Activated CD8-positive, alpha-beta T cell treated with anti-CD3 and anti-CD28 coated beads for 36 hours (primary cell): ENCODE measurements at regions not wholly inside any gene's neighbourhood (a gene's known extent, or its start where the extent isn't known, plus 50 kb on each side); places are given as distances from the start of the nearest gene placed in this dataset.
A peak's percentile ranks its signal among the peaks of the same experiment; 100 is the strongest.

Source experiments
- ATAC-seq: fragments of 200-7000 bp; cut with Tn5 transposase; one replicate; pipeline ENCODE4 v1.10.0; 2021; ENCODE audit warnings: mild to moderate bottlenecking, moderate library complexity
- CTCF ChIA-PET: fragments of 350-600 bp; sonication (Branson Sonifier 250); formaldehyde crosslinking; loops from one replicate; lab custom pipeline; 2021; ENCODE audit warnings: antibody characterized with exemption; lab: Charles Lee
- POLR2A ChIA-PET: fragments of 350-600 bp; sonication (Branson Sonifier 250); formaldehyde crosslinking; loops from one replicate; lab custom pipeline; 2021; ENCODE audit warnings: antibody characterized with exemption; lab: Charles Lee
- DNase-seq: peaks from one replicate; pipeline ENCODE4 v3.0.0-alpha.2; 2020
- H3K27ac Mint-ChIP-seq: one replicate; pipeline ENCODE4 v1.8.0; 2021; ENCODE audit warnings: mild to moderate bottlenecking, mixed read lengths
- H3K27me3 Mint-ChIP-seq: one replicate; pipeline ENCODE4 v1.8.0; 2021; ENCODE audit warnings: mixed read lengths
- H3K36me3 Mint-ChIP-seq: one replicate; pipeline ENCODE4 v1.8.0; 2021; ENCODE audit warnings: low read depth, mixed read lengths
- H3K4me1 Mint-ChIP-seq: one replicate; pipeline ENCODE4 v1.8.0; 2021; ENCODE audit warnings: low read depth, mixed read lengths
- H3K4me3 Mint-ChIP-seq: one replicate; pipeline ENCODE4 v1.8.0; 2021; ENCODE audit warnings: mild to moderate bottlenecking, moderate library complexity, mixed read lengths
- H3K9me3 Mint-ChIP-seq: one replicate; pipeline ENCODE4 v1.8.0; 2021; ENCODE audit warnings: mixed read lengths
- CTCF ChIP-seq: fragments of 200-600 bp; IDR thresholded peaks from one replicate; pipeline ENCODE4 v1.8.0; 2022; ENCODE audit warnings: antibody characterized with exemption, mild to moderate bottlenecking
- intact Hi-C: fragments of 100-400 bp; cut with micrococcal nuclease; formaldehyde crosslinking; loops from one replicate; pipeline ENCODE4 v1.10.0; 2022

DNA sequence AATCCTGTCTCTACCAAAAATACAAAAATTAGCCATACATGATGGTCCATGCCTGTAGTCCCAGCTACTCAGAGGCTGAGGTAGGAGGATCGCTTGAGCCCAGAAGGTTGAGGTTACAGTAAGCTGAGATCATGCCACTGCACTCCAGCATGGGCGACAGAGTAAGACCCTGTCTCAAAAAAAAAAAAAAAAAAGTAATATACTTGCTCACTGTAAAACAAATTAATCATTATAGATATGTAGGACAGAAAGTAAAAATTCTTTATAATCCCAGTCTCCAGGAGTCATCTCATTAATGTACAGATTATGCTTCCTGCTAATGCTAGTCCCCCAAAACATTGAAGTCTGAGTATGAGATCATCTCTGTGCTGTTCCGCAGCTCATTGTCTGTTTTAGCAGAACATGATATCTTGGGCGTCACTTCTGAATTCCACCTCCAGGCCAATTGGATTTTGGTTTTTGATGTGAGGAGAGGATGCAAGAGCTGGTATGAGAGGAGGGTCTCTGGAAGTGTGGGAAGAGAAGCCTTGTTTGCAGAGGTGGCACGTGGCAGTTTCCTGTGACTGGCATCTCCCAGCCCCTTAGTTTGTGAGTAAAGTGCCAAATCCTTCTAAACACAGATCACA, 75.4 kb upstream of the NPAS1 start:
- DNase-seq (no peak), ATAC-seq (no peak)
- no peaks in the 10 kb centered on the region for H3K27me3 Mint-ChIP-seq
- intact Hi-C loops: no loop called here
- H3K27ac Mint-ChIP-seq: no peak overlapping the region
- TF ChIP-seq CTCF: no peak
- CTCF ChIA-PET: interaction anchor here (0.6 to 2.2 kb wide), 4 partner anchors 10 to 177 kb away, joined by 3 to 11 read pairs (median 4); partner anchors contain the start of gene ZC3H4
- H3K36me3 Mint-ChIP-seq: peaks cover 5% of the 10 kb centered on the region
- no peak overlapping the region for H3K4me3 Mint-ChIP-seq
- H3K4me1 Mint-ChIP-seq: peaks cover 13% of the 10 kb centered on the region
- H3K9me3 Mint-ChIP-seq: no peaks in the 10 kb centered on the region
- POLR2A ChIA-PET: interaction anchor here (1.3 kb wide), 1 partner anchor 11 kb away, joined by 3 read pairs; no protein-coding TSS in a partner anchor

DNA sequence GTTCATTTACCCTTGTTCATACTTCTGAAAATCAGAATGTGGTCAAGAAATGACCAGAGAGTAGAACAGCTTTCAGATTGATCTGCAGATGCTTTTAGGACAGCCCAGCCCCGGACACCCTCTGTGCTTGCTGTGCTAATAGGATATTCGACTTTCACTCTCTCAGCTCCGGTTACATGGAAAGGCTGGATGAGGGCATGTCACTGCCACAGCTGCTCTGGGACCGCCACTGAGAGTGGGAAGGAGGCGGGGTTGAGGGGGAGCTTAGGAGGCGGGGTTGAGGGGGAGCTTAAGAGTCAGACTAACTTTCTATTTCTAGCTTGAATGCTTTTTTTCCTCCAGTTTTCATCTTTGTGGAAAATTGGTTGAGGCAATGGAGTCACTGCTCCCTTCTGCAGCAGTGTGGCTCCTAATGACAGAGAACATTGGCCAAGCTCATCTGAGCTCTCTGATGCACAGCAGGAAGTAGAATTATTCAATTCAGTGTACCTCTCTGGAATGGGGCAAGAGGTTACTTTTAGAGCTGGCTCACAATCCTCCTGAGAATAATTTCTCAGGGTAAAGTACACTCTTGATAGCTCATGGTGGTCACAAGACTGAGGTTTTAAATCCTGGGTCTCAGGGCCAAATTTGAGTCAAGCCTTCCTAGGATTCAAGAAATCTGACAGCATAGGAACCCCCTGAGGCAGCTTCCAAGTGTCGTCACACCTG, 74.6 kb upstream of the NPAS1 start:
- TF ChIP-seq CTCF: no peak
- CTCF ChIA-PET: interaction anchor here (0.6 to 2.2 kb wide), 6 partner anchors 9 to 178 kb away, joined by 3 to 11 read pairs (median 4); partner anchors contain the start of gene ZC3H4
- peaks cover 5% of the 10 kb centered on the region for H3K36me3 Mint-ChIP-seq
- H3K4me1 Mint-ChIP-seq: peaks cover 15% of the 10 kb centered on the region
- ATAC-seq (no peak), DNase-seq (no peak)
- POLR2A ChIA-PET: interaction anchor here (1.3 kb wide), 1 partner anchor 10 kb away, joined by 3 read pairs; no protein-coding TSS in a partner anchor
- intact Hi-C loops: no loop called here
- no peak overlapping the region for H3K27ac Mint-ChIP-seq
- no peaks in the 10 kb centered on the region for H3K9me3 Mint-ChIP-seq
- H3K27me3 Mint-ChIP-seq: no peaks in the 10 kb centered on the region
- no peak overlapping the region for H3K4me3 Mint-ChIP-seq

GRCh38 chr19:46945694-46946489, 73.7 kb upstream of the NPAS1 start:
- Mint-ChIP-seq H3K27me3 (no peaks in the 10 kb centered on the region), H3K4me1 (peaks cover 23% of the 10 kb centered on the region)

GRCh38 chr19:46946611-46947238, 72.9 kb upstream of the NPAS1 start:
- no peak for ATAC-seq
- CTCF ChIA-PET: interaction anchor here (1.6 kb wide), 1 partner anchor 27 kb away, joined by 3 read pairs; no protein-coding TSS in a partner anchor
- H3K36me3 Mint-ChIP-seq: peaks cover 4% of the 10 kb centered on the region

More at GRCh38 chr19:46945694-46946489, 73.7 kb upstream of the NPAS1 start:
- H3K9me3 Mint-ChIP-seq: no peaks in the 10 kb centered on the region
- DNase-seq (no peak), ATAC-seq (no peak)
- ChIA-PET POLR2A (interaction anchor here (1.3 kb wide), 1 partner anchor 10 kb away, joined by 3 read pairs; no protein-coding TSS in a partner anchor), CTCF (interaction anchor here (0.9 to 2.2 kb wide), 4 partner anchors 8 to 67 kb away, joined by 4 to 11 read pairs (median 5); no protein-coding TSS in a partner anchor)
- H3K4me3 Mint-ChIP-seq: no peak overlapping the region
- TF ChIP-seq CTCF: no peak
- peak overlapping the region; percentile 34 for H3K27ac Mint-ChIP-seq
- peaks cover 4% of the 10 kb centered on the region for H3K36me3 Mint-ChIP-seq
- intact Hi-C loops: no loop called here

More at GRCh38 chr19:46946611-46947238, 72.9 kb upstream of the NPAS1 start:
- peaks cover 31% of the 10 kb centered on the region for H3K4me1 Mint-ChIP-seq
- intact Hi-C loops: no loop called here
- no peaks in the 10 kb centered on the region for H3K9me3 Mint-ChIP-seq
- H3K27me3 Mint-ChIP-seq: no peaks in the 10 kb centered on the region
- H3K27ac Mint-ChIP-seq: no peak overlapping the region
- POLR2A ChIA-PET: no interaction called here
- no peak overlapping the region for H3K4me3 Mint-ChIP-seq
- no peak for DNase-seq
- no peak for TF ChIP-seq CTCF
